ENCODE measurements at regions not wholly inside any gene's neighbourhood (a gene's known extent, or its start where the extent isn't known, plus 50 kb on each side); places are given as distances from the start of the nearest gene placed in this dataset.
"Not testable (repeated sequence)": the region's sequence is repeated elsewhere in the genome, so short reads cannot be mapped to it uniquely, and the experiment has no call there.

GRCh38 chr2:87485884-87486283 is 262.0 kb upstream of the PLGLB2 start:
- H3K4me3 ChIP-seq; in situ Hi-C loops (cut with MboI; ENCODE audit: low sequenced_read_pairs in 4 of 4); intact Hi-C loops (cut with DNase I; ENCODE audit: low total_unique reads); H3K36me3 ChIP-seq; H3K4me1 ChIP-seq; H3K27me3 ChIP-seq; H3K9me3 ChIP-seq; DNase-seq: not testable (repeated sequence)
- H3K27ac ChIP-seq: peak overlapping the region in 1 of 4 donors; percentile 52
- ATAC-seq: peak; percentile 90 to 91

- H3K4me1 ChIP-seq; H3K36me3 ChIP-seq; in situ Hi-C loops (cut with MboI; ENCODE audit: low sequenced_read_pairs in 4 of 4); DNase-seq; H3K9me3 ChIP-seq; intact Hi-C loops (cut with DNase I; ENCODE audit: low total_unique reads); H3K4me3 ChIP-seq; H3K27me3 ChIP-seq: not testable (repeated sequence)
- peak overlapping the region in 3 of 4 donors; percentile 28 to 52 (median 40) for H3K27ac ChIP-seq
- ATAC-seq: peak in 1 of 2 donors; percentile 8
Measured at GRCh38 chr2:87486413-87486812, 261.5 kb upstream of the PLGLB2 start.

GRCh38 chr2:87488021-87488420 is 259.9 kb upstream of the PLGLB2 start:
- DNase-seq; intact Hi-C loops (cut with DNase I; ENCODE audit: low total_unique reads); H3K27ac ChIP-seq; H3K27me3 ChIP-seq; H3K9me3 ChIP-seq; in situ Hi-C loops (cut with MboI; ENCODE audit: low sequenced_read_pairs in 4 of 4); ATAC-seq; H3K4me3 ChIP-seq; H3K4me1 ChIP-seq; H3K36me3 ChIP-seq: not testable (repeated sequence)

GRCh38 chr2:87488991-87489390 is 258.9 kb upstream of the PLGLB2 start:
- intact Hi-C loops (cut with DNase I; ENCODE audit: low total_unique reads); H3K9me3 ChIP-seq; H3K27ac ChIP-seq: not testable (repeated sequence)

GRCh38 chr2:87494846-87495245 is 253.0 kb upstream of the PLGLB2 start:
- H3K27ac ChIP-seq; ATAC-seq; H3K9me3 ChIP-seq; DNase-seq; intact Hi-C loops (cut with DNase I; ENCODE audit: low total_unique reads); in situ Hi-C loops (cut with MboI; ENCODE audit: low sequenced_read_pairs in 4 of 4); H3K36me3 ChIP-seq; H3K4me1 ChIP-seq; H3K27me3 ChIP-seq; H3K4me3 ChIP-seq: not testable (repeated sequence)

More at GRCh38 chr2:87488991-87489390, 258.9 kb upstream of the PLGLB2 start:
- ATAC-seq; DNase-seq; H3K4me1 ChIP-seq; H3K27me3 ChIP-seq; H3K4me3 ChIP-seq; H3K36me3 ChIP-seq; in situ Hi-C loops (cut with MboI; ENCODE audit: low sequenced_read_pairs in 4 of 4): not testable (repeated sequence)

- H3K36me3 ChIP-seq; ATAC-seq; H3K9me3 ChIP-seq; H3K27ac ChIP-seq; DNase-seq; intact Hi-C loops (cut with DNase I; ENCODE audit: low total_unique reads); in situ Hi-C loops (cut with MboI; ENCODE audit: low sequenced_read_pairs in 4 of 4); H3K4me3 ChIP-seq; H3K4me1 ChIP-seq; H3K27me3 ChIP-seq: not testable (repeated sequence)
Measured at GRCh38 chr2:87495455-87495854, 252.4 kb upstream of the PLGLB2 start.

- H3K36me3 ChIP-seq; H3K4me3 ChIP-seq; H3K4me1 ChIP-seq; DNase-seq; H3K27me3 ChIP-seq; H3K9me3 ChIP-seq; in situ Hi-C loops (cut with MboI; ENCODE audit: low sequenced_read_pairs in 4 of 4); H3K27ac ChIP-seq; intact Hi-C loops (cut with DNase I; ENCODE audit: low total_unique reads): not testable (repeated sequence)
- peak in 1 of 5 experiments; percentile 40 for TF ChIP-seq CTCF (IDR thresholded peaks at IDR 0.05 in 4 of 5, conservative IDR thresholded peaks at IDR 0.05 in 1 of 5)
- ATAC-seq: peak; percentile 88 to 90
Measured at GRCh38 chr2:87496036-87497006, 251.6 kb upstream of the PLGLB2 start.

GRCh38 chr2:87497135-87497534 is 250.8 kb upstream of the PLGLB2 start:
- H3K27me3 ChIP-seq; H3K4me1 ChIP-seq; ATAC-seq; intact Hi-C loops (cut with DNase I; ENCODE audit: low total_unique reads); H3K36me3 ChIP-seq; DNase-seq; in situ Hi-C loops (cut with MboI; ENCODE audit: low sequenced_read_pairs in 4 of 4); H3K9me3 ChIP-seq; H3K4me3 ChIP-seq; H3K27ac ChIP-seq: not testable (repeated sequence)

GRCh38 chr2:87497700-87498099 is 250.2 kb upstream of the PLGLB2 start:
- H3K27ac ChIP-seq: peak overlapping the region in 3 of 4 donors; percentile 31 to 47 (median 41)
- intact Hi-C loops (cut with DNase I; ENCODE audit: low total_unique reads); H3K36me3 ChIP-seq; DNase-seq; H3K27me3 ChIP-seq; ATAC-seq; H3K9me3 ChIP-seq; in situ Hi-C loops (cut with MboI; ENCODE audit: low sequenced_read_pairs in 4 of 4); H3K4me3 ChIP-seq; H3K4me1 ChIP-seq: not testable (repeated sequence)

- Histone ChIP-seq H3K27ac (peak overlapping the region in 3 of 4 donors; percentile 32 to 49 (median 45)), H3K4me3 (peak overlapping the region in 2 of 4 donors; percentile 9 to 35)
- H3K9me3 ChIP-seq; in situ Hi-C loops (cut with MboI; ENCODE audit: low sequenced_read_pairs in 4 of 4); intact Hi-C loops (cut with DNase I; ENCODE audit: low total_unique reads); H3K36me3 ChIP-seq; H3K4me1 ChIP-seq; DNase-seq; H3K27me3 ChIP-seq: not testable (repeated sequence)
- peak; percentile 14 to 25 for ATAC-seq
Measured at GRCh38 chr2:87498169-87498853, 249.6 kb upstream of the PLGLB2 start.
